ENCODE measurements at regions not wholly inside any gene's neighbourhood (a gene's known extent, or its start where the extent isn't known, plus 50 kb on each side); places are given as distances from the start of the nearest gene placed in this dataset.

- H3K4me3 ChIP-seq (replicated peaks; ENCODE audit: low read depth, low read length) = no peak overlapping the region
- TF ChIP-seq CTCF (IDR thresholded peaks at IDR 0.05; ENCODE audit: low read length, missing control alignments) = no peak
Observed at GRCh38 chr16:7983676-7984075, 606.6 kb downstream of the TMEM114 start.

DNA sequence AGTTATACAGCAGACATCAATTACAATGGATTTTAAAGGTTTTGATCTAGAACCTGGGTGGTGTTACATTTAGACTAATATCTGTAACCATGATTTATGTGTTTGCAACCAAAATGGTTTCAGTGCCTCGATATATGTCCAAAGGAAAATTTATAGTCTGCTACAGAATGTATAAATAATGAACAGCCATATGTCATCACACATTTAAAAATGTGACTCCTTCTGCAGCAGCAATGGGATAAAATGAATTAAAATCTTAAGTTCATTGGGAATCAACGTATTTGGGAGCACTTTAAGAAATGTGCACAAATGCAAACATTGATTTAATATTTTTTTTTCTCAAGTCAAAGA lies 610.2 kb downstream of the TMEM114 start:
- no peak overlapping the region for H3K4me3 ChIP-seq (replicated peaks; ENCODE audit: low read depth, low read length)
- TF ChIP-seq CTCF (IDR thresholded peaks at IDR 0.05; ENCODE audit: low read length, missing control alignments) = no peak
- no peak for DNase-seq (ENCODE audit: low read depth)

More at GRCh38 chr16:7983676-7984075, 606.6 kb downstream of the TMEM114 start:
- no peak for DNase-seq (ENCODE audit: low read depth)

GRCh38 chr16:7979448-7980132 lies 610.7 kb downstream of the TMEM114 start:
- no peak for TF ChIP-seq CTCF (IDR thresholded peaks at IDR 0.05; ENCODE audit: low read length, missing control alignments)
- H3K4me3 ChIP-seq (replicated peaks; ENCODE audit: low read depth, low read length) = no peak overlapping the region
- DNase-seq (ENCODE audit: low read depth) = no peak

DNA sequence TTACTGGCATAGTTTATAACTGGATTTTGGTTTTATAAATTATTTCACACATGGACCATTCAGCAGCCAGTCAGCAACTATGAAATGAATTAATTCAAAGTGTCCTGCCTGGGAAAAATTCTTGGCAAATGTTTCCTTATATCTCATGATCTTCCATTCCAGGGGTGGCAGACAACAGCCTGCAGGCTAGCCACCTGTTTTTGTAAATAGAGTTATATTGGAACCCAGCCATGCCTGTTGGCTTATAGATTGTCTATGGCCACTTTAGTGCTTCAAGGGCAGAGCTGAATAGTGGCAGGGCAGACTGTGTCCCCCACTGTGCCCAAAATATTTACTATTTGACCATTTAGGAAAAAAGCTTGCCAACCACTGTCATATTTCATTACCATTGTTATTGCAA lies 613.7 kb downstream of the TMEM114 start:
- no peak for DNase-seq (ENCODE audit: low read depth)
- TF ChIP-seq CTCF (IDR thresholded peaks at IDR 0.05; ENCODE audit: low read length, missing control alignments) = no peak
- no peak overlapping the region for H3K4me3 ChIP-seq (replicated peaks; ENCODE audit: low read depth, low read length)

DNA sequence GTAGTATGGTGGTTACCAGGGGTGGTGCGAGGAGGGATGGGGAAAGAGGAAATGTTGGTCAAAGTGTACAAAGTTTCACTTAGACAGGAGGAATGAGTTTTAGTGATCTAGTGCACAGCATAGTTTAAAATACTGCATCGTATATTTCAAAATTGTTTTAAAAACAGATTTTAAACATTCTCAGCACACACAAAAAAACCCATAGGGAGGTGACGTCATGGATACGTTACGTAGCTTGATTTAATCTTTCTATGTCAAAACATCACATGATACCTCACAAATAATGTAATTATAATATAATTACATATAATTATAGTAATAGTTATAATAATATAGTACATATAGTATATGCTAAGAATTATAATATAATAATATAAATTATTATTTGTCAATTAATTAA lies 614.2 kb downstream of the TMEM114 start:
- TF ChIP-seq CTCF (IDR thresholded peaks at IDR 0.05; ENCODE audit: low read length, missing control alignments) = no peak
- H3K4me3 ChIP-seq (replicated peaks; ENCODE audit: low read depth, low read length) = no peak overlapping the region
- no peak for DNase-seq (ENCODE audit: low read depth)

DNA sequence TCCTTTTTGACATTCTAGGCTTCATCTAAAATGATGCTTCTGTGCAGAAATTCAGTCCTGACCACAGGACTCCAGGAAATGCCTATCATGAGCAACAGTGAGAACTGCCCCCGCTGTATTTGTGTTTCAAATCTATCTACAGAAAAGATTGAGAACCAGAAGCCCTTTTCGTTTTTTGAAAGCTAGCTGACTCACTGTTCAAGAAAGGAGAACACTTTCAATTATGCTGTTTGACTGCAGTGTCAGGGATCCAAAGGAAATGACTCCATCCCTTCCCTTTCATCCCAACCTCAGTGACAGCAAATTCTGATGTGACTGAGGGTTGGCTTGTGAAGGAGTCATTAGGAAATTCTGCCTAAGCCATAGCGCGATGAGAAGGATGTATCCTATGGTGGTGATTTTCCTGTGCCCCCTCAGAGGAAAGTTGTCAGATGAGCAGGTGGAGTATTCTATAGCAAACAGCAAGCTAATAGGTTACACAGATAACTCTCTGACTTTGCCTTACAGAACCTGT lies 622.3 kb downstream of the TMEM114 start:
- no peak for DNase-seq (ENCODE audit: low read depth)
- no peak for TF ChIP-seq CTCF (IDR thresholded peaks at IDR 0.05; ENCODE audit: low read length, missing control alignments)
- no peak overlapping the region for H3K4me3 ChIP-seq (replicated peaks; ENCODE audit: low read depth, low read length)

DNA sequence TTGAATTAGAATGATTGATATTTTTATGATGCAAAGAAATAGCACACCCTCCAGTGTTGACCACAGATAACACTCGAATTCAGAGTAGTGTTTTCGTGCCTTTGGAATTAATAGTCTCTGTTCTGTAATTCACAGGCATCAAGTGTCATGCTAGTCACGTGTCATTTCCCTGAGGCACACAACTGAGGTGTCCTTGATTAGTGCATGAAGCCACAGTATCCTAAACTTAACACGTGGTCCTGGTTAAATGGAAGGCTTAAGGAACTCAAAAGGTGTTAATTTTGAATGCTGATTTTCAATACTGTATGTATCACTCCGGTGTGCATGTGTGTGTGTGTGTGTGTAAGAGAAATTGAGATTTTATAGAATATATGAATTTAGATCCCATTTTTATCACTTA lies 625.6 kb downstream of the TMEM114 start:
- TF ChIP-seq CTCF (IDR thresholded peaks at IDR 0.05; ENCODE audit: low read length, missing control alignments) = no peak
- DNase-seq (ENCODE audit: low read depth) = no peak
- no peak overlapping the region for H3K4me3 ChIP-seq (replicated peaks; ENCODE audit: low read depth, low read length)

Measured in fibroblast of pulmonary artery (primary cell).